ENCODE measurements at regions not wholly inside any gene's neighbourhood (a gene's known extent, or its start where the extent isn't known, plus 50 kb on each side); places are given as distances from the start of the nearest gene placed in this dataset.

DNA sequence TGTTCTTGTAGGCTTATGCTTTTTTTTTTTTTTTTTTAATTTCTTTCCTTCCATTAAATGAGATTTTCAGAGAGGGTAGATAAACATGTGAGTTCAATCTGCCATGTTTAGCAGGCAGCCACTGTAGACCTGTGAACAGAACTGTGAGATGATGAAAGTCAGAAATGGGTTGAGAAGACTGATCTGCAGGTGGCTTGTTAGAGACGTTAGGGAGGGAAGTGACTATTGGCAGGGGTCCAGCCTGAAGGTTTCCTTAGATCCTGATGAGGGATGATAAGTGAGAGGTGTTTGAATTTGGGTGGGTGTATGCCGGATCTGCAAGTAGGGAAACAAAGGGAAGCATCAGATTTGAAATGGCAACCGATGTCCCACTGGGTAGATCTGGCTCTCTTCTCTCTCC is 157.8 kb downstream of the HS3ST3B1 start:
- TF ChIP-seq, protein P1, sequence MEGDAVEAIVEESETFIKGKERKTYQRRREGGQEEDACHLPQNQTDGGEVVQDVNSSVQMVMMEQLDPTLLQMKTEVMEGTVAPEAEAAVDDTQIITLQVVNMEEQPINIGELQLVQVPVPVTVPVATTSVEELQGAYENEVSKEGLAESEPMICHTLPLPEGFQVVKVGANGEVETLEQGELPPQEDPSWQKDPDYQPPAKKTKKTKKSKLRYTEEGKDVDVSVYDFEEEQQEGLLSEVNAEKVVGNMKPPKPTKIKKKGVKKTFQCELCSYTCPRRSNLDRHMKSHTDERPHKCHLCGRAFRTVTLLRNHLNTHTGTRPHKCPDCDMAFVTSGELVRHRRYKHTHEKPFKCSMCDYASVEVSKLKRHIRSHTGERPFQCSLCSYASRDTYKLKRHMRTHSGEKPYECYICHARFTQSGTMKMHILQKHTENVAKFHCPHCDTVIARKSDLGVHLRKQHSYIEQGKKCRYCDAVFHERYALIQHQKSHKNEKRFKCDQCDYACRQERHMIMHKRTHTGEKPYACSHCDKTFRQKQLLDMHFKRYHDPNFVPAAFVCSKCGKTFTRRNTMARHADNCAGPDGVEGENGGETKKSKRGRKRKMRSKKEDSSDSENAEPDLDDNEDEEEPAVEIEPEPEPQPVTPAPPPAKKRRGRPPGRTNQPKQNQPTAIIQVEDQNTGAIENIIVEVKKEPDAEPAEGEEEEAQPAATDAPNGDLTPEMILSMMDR (IDR thresholded peaks at IDR 0.05): no peak
- no peaks in the 10 kb centered on the region for H3K9me3 ChIP-seq
- ATAC-seq (no peak), DNase-seq (no peak)
- H3K27ac ChIP-seq: no peak overlapping the region
- H3K4me1 ChIP-seq: no peaks in the 10 kb centered on the region
- H3K4me3 ChIP-seq: no peak overlapping the region
- intact Hi-C loops (cut with DNase I): no loop called here
- H3K27me3 ChIP-seq: no peaks in the 10 kb centered on the region
- H3K36me3 ChIP-seq: no peaks in the 10 kb centered on the region

DNA sequence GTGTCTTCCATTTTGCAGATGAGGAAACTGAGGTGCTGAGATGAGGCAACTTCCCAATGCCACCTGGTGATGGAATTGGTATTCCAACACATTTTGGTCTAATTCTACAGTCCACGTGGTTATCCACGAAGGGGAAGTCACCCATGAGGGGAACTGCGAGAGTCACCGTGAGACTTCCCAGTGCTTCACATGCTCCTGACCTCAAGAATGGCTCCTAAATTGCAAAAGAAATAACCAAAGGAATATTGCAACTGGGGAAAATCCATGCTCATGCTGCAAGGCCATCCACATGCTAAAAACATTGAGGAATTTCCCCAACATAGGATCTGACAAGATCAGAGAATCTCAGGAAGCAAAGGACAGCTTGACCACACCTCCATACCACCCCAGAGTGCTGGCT is 153.9 kb downstream of the HS3ST3B1 start:
- TF ChIP-seq, protein P1 (IDR thresholded peaks at IDR 0.05): no peak
- DNase-seq (no peak), ATAC-seq (no peak)
- Histone ChIP-seq H3K4me3 (no peak overlapping the region), H3K27me3 (no peaks in the 10 kb centered on the region), H3K9me3 (no peaks in the 10 kb centered on the region), H3K36me3 (no peaks in the 10 kb centered on the region), H3K27ac (no peak overlapping the region), H3K4me1 (no peaks in the 10 kb centered on the region)
- intact Hi-C loops (cut with DNase I): no loop called here

DNA sequence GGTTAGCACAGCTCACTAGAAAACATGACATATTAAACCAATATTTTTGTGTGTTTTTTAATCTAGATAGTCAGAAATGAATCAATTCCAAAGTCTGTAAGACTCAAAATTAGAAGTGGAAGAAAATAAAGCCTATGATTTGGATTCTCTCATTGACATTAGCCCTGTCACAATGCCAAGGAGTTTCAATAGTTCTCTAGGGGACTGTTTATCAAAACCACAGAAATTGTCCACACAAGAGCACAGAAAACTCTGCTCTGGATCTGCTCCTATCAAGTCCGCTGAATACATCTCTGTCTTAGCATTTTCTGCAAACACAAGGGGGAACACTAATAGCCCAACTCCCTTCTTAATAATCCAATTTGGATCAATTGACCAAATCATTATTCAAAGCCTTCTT is 152.0 kb downstream of the HS3ST3B1 start:
- H3K4me1 ChIP-seq: no peaks in the 10 kb centered on the region
- DNase-seq (no peak), ATAC-seq (no peak)
- H3K9me3 ChIP-seq: no peaks in the 10 kb centered on the region
- intact Hi-C loops (cut with DNase I): no loop called here
- no peak overlapping the region for H3K4me3 ChIP-seq
- no peak overlapping the region for H3K27ac ChIP-seq
- TF ChIP-seq, protein P1 (IDR thresholded peaks at IDR 0.05): no peak
- no peaks in the 10 kb centered on the region for H3K36me3 ChIP-seq
- H3K27me3 ChIP-seq: no peaks in the 10 kb centered on the region

DNA sequence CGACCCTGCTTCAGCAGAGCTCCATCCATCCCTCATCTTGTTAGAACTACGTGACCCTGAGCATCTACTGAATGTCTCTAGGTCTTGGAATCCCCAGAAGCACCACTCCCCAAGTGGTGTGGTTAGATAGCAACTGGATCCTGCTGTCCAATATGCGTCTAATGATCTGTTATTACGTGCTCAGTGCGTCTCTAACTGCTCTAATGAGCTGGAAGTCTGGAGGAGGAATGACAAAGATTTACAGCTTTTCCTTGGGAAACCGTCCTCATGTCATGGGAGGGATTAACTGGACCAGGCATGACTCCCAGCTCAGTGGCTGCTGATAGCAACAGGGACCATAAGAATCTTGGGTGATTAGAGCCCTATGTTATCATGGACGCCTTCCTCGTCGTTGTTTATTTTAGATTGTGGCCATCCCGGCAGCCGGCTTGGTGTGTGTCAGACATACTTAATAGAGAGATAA is 150.9 kb downstream of the HS3ST3B1 start:
- DNase-seq (no peak), ATAC-seq (no peak)
- no peaks in the 10 kb centered on the region for H3K4me1 ChIP-seq
- intact Hi-C loops (cut with DNase I): no loop called here
- H3K27me3 ChIP-seq: no peaks in the 10 kb centered on the region
- H3K27ac ChIP-seq: no peak overlapping the region
- TF ChIP-seq, protein P1 (IDR thresholded peaks at IDR 0.05): no peak
- no peaks in the 10 kb centered on the region for H3K36me3 ChIP-seq
- H3K9me3 ChIP-seq: no peaks in the 10 kb centered on the region
- no peak overlapping the region for H3K4me3 ChIP-seq

DNA sequence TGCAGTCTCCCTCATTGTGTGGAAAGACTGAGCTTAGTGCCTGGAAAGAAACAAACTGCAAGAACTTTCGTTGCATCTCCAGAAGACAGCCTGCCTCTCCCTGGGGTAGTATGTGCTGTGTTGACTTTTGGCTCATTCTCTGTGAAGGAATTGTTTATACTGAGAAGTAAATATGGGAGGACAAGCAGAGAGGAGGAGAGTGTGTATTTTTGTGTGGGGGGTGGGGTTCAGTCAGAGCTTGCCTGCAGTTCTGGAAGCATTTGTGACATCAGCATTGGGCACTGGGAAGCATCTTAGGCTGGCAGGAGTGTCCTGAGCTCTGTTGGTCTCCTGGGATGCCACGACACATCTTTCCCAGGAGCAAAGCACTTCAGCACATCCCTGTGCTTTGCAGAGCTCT is 147.9 kb downstream of the HS3ST3B1 start:
- H3K4me3 ChIP-seq: no peak overlapping the region
- no peak for ATAC-seq
- H3K4me1 ChIP-seq: no peaks in the 10 kb centered on the region
- TF ChIP-seq, protein P1 (IDR thresholded peaks at IDR 0.05): no peak
- intact Hi-C loops (cut with DNase I): no loop called here
- H3K27me3 ChIP-seq: no peaks in the 10 kb centered on the region
- H3K9me3 ChIP-seq: no peaks in the 10 kb centered on the region
- DNase-seq: no peak
- H3K36me3 ChIP-seq: no peaks in the 10 kb centered on the region
- no peak overlapping the region for H3K27ac ChIP-seq

DNA sequence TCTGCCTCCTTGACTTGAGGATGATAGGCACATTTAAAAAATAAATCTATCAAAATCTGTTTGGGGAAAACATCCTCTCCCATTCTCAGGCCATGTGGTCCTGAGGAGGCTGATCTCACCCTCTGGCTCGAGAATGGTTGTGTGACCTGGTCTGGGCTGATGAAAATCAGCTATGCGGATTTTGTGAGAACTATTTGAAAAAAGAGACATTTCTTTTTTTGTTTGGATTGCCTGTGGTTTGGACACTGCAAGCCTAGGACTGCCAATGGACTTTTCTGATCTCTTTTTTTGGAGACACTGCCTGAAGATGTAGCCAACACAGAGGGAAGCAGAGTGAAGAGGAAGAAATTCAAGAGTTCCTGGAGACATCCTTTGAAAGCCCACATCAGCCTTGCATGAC is 145.9 kb downstream of the HS3ST3B1 start:
- no peak overlapping the region for H3K4me3 ChIP-seq
- intact Hi-C loops (cut with DNase I): no loop called here
- H3K9me3 ChIP-seq: no peaks in the 10 kb centered on the region
- no peaks in the 10 kb centered on the region for H3K36me3 ChIP-seq
- H3K4me1 ChIP-seq: no peaks in the 10 kb centered on the region
- no peak overlapping the region for H3K27ac ChIP-seq
- H3K27me3 ChIP-seq: no peaks in the 10 kb centered on the region
- TF ChIP-seq, protein P1 (IDR thresholded peaks at IDR 0.05): no peak
- no peak for ATAC-seq
- DNase-seq: no peak

Data from upper lobe of right lung (tissue), 1 donor.